Aorta (tissue), 5 donors: ENCODE measurements at regions not wholly inside any gene's neighbourhood (a gene's known extent, or its start where the extent isn't known, plus 50 kb on each side); places are given as distances from the start of the nearest gene placed in this dataset.
A peak's percentile ranks its signal among the peaks of the same experiment; 100 is the strongest.

ENCODE experiments used
- ATAC-seq: fragments of 200-7000 bp; cut with Tn5 transposase; one replicate; pipeline ENCODE4 v1.9.1; 2022; ENCODE audit warnings: moderate library complexity; ENCODE audit not compliant: low FRiP score
- DNase-seq, 2 donors: peaks; one replicate each; pipeline ENCODE4 v3.0.0-alpha.2; 2020
- H3K27ac ChIP-seq, 2 donors: one replicate each; pipeline ENCODE4 v1.5.1; 2013; ENCODE audit warnings: low read length in 2 of 2, mild to moderate bottlenecking in 2 of 2, moderate library complexity in 2 of 2, control low read depth in 1 of 2, inconsistent platforms in 1 of 2, low read depth in 1 of 2
- H3K27me3 ChIP-seq, 2 donors: one replicate each; pipeline ENCODE4 v1.6.1; 2013; ENCODE audit warnings: control low read depth in 1 of 2, low read length in 1 of 2, mild to moderate bottlenecking in 1 of 2, moderate library complexity in 1 of 2; ENCODE audit not compliant: insufficient read depth in 2 of 2, control insufficient read depth in 1 of 2
- H3K36me3 ChIP-seq, 2 donors: one replicate each; pipeline ENCODE4 v1.6.1; 2013; ENCODE audit warnings: control low read depth in 1 of 2, low read length in 1 of 2, mild to moderate bottlenecking in 1 of 2; ENCODE audit not compliant: insufficient read depth in 2 of 2, control insufficient read depth in 1 of 2
- H3K4me1 ChIP-seq, 2 donors: one replicate each; pipeline ENCODE4 v1.6.1; 2013; ENCODE audit warnings: low read length in 2 of 2, control low read depth in 1 of 2, mild to moderate bottlenecking in 1 of 2, moderate library complexity in 1 of 2; ENCODE audit not compliant: insufficient read depth in 2 of 2, control insufficient read depth in 1 of 2
- H3K4me3 ChIP-seq, 2 donors: one replicate each; pipeline ENCODE4 v1.5.1; 2013; ENCODE audit warnings: low read length in 2 of 2, control low read depth in 1 of 2, mild to moderate bottlenecking in 1 of 2
- H3K9me3 ChIP-seq: one replicate; pipeline ENCODE4 v1.6.1; 2013; ENCODE audit warnings: mild to moderate bottlenecking, low read length; ENCODE audit not compliant: control insufficient read depth
- WGBS, 2 donors: extraction: QIAGEN DNeasy Blood & Tissue Kit; methylation state at CpG; one replicate each; pipeline ENCODE4 v1.1.7; 2013; 5-methylcytosine and 5-hydroxymethylcytosine counted together
- intact Hi-C, 2 donors: fragments of 100-400 bp; cut with DNase I; formaldehyde crosslinking; loops; one replicate each; pipeline versions ENCODE4 v1.14.2 to v1.15.0; 2022
- donor health status: healthy with polysubstance abuse.
- donor health status: Bipolar disorder and iron deficiency.
- donor health status: DM: no; HTN: no; CAD: no.
- donor health status: DM: no; HTN: no; CAD: no.
- donor health status: DM: yes; HTN: yes; CAD: no.

GRCh38 chr6:44057238-44057930 is 69.9 kb downstream of the MRPL14 start:
- no peaks in the 10 kb centered on the region for H3K9me3 ChIP-seq
- WGBS, 2 donors, result 73 to 81% methylated on average over 4 of the region's 4 CpGs
- H3K4me3 ChIP-seq, result no peak overlapping the region
- H3K4me1 ChIP-seq, result peaks cover 0 to 4% of the 10 kb centered on the region in 2 donors
- peak overlapping the region in 1 of 2 donors; percentile 69 for H3K27ac ChIP-seq
- intact Hi-C loops, result loop anchor here in 1 of 2 donors (5.0 kb wide), 1 partner anchor 55 kb away; no protein-coding TSS in a partner anchor
- DNase-seq, result no peak
- ATAC-seq, result no peak
- H3K36me3 ChIP-seq, result no peaks in the 10 kb centered on the region
- H3K27me3 ChIP-seq, result no peaks in the 10 kb centered on the region

GRCh38 chr6:44056392-44057237 is 70.6 kb downstream of the MRPL14 start:
- 66 to 68% methylated on average over 13 of the region's 13 CpGs for WGBS, 2 donors
- DNase-seq (peak; percentile 80 to 93), ATAC-seq (no peak)
- no peaks in the 10 kb centered on the region for H3K4me1 ChIP-seq
- no peaks in the 10 kb centered on the region for H3K36me3 ChIP-seq
- intact Hi-C loops, result loop anchor here in 1 of 2 donors (5.0 kb wide), 1 partner anchor 54 kb away; no protein-coding TSS in a partner anchor
- H3K4me3 ChIP-seq, result no peak overlapping the region
- no peaks in the 10 kb centered on the region for H3K9me3 ChIP-seq
- H3K27me3 ChIP-seq, result no peaks in the 10 kb centered on the region
- no peak overlapping the region for H3K27ac ChIP-seq

- no peak overlapping the region for H3K4me3 ChIP-seq
- no peaks in the 10 kb centered on the region for H3K36me3 ChIP-seq
- peak in 1 of 2 donors; percentile 38 for DNase-seq
- no peaks in the 10 kb centered on the region for H3K27me3 ChIP-seq
- no peak overlapping the region for H3K27ac ChIP-seq
- no peak for ATAC-seq
- 88% methylated on average over 8 of the region's 8 CpGs for WGBS, 2 donors
- H3K9me3 ChIP-seq, result no peaks in the 10 kb centered on the region
- intact Hi-C loops, result loop anchor here in 1 of 2 donors (5.0 kb wide), 1 partner anchor 53 kb away; no protein-coding TSS in a partner anchor
- H3K4me1 ChIP-seq, result no peaks in the 10 kb centered on the region
Measured at GRCh38 chr6:44054721-44055559, 72.3 kb downstream of the MRPL14 start.

- intact Hi-C loops, result no loop called here
- no peaks in the 10 kb centered on the region for H3K4me1 ChIP-seq
- H3K27me3 ChIP-seq, result no peaks in the 10 kb centered on the region
- no peak overlapping the region for H3K27ac ChIP-seq
- ATAC-seq (no peak), DNase-seq (peak in 1 of 2 donors; percentile 49)
- H3K36me3 ChIP-seq, result no peaks in the 10 kb centered on the region
- no peaks in the 10 kb centered on the region for H3K9me3 ChIP-seq
- no peak overlapping the region for H3K4me3 ChIP-seq
- 92 to 96% methylated on average over 11 of the region's 11 CpGs for WGBS, 2 donors
Measured at GRCh38 chr6:44053760-44054556, 73.3 kb downstream of the MRPL14 start.

- Histone ChIP-seq H3K4me3 (no peak overlapping the region), H3K27ac (no peak overlapping the region), H3K9me3 (no peaks in the 10 kb centered on the region), H3K27me3 (no peaks in the 10 kb centered on the region), H3K4me1 (no peaks in the 10 kb centered on the region), H3K36me3 (no peaks in the 10 kb centered on the region)
- intact Hi-C loops, result no loop called here
- ATAC-seq (no peak), DNase-seq (peak in 1 of 2 donors; percentile 46)
- WGBS, 2 donors, result 87 to 94% methylated on average over 6 of the region's 6 CpGs
Measured at GRCh38 chr6:44053106-44053756, 74.0 kb downstream of the MRPL14 start.

- Histone ChIP-seq H3K4me3 (no peak overlapping the region), H3K27me3 (no peaks in the 10 kb centered on the region), H3K27ac (no peak overlapping the region), H3K36me3 (no peaks in the 10 kb centered on the region), H3K9me3 (no peaks in the 10 kb centered on the region), H3K4me1 (no peaks in the 10 kb centered on the region)
- ATAC-seq (peak; percentile 64), DNase-seq (peak in 1 of 2 donors; percentile 66)
- intact Hi-C loops, result no loop called here
- WGBS, 2 donors, result 61 to 62% methylated on average over 4 of the region's 4 CpGs
Measured at GRCh38 chr6:44052419-44053023, 74.7 kb downstream of the MRPL14 start.

- intact Hi-C loops, result no loop called here
- ATAC-seq (peak; percentile 66), DNase-seq (peak; percentile 76 to 80)
- Histone ChIP-seq H3K27ac (no peak overlapping the region), H3K36me3 (no peaks in the 10 kb centered on the region), H3K9me3 (no peaks in the 10 kb centered on the region), H3K4me3 (no peak overlapping the region), H3K27me3 (no peaks in the 10 kb centered on the region), H3K4me1 (no peaks in the 10 kb centered on the region)
- WGBS, 2 donors, result 18 to 20% methylated on average over 3 of the region's 3 CpGs
Measured at GRCh38 chr6:44051515-44051914, 75.7 kb downstream of the MRPL14 start.
